Liver (tissue), 3 donors: ENCODE measurements at regions not wholly inside any gene's neighbourhood (a gene's known extent, or its start where the extent isn't known, plus 50 kb on each side); places are given as distances from the start of the nearest gene placed in this dataset.

ENCODE experiments used
- HNF4A ChIP-seq, 2 donors: conservative IDR thresholded peaks; 2 replicates each; pipeline ENCODE4 v1.6.1; 2016; ENCODE audit warnings: antibody characterized with exemption in 2 of 2, mild to moderate bottlenecking in 2 of 2
- JUND ChIP-seq, 2 donors: IDR thresholded peaks; 2 replicates each; pipeline ENCODE4 v1.6.1; 2016; ENCODE audit warnings: antibody characterized with exemption in 2 of 2
- RAD21 ChIP-seq, 2 donors: IDR thresholded peaks; 2 replicates each; pipeline ENCODE4 v1.6.1; 2016; ENCODE audit warnings: antibody characterized with exemption in 2 of 2, mild to moderate bottlenecking in 2 of 2
- REST ChIP-seq: IDR thresholded peaks from 2 replicates; pipeline ENCODE4 v1.6.1; 2016; ENCODE audit warnings: antibody characterized with exemption, mild to moderate bottlenecking
- SP1 ChIP-seq: IDR thresholded peaks from 2 replicates; pipeline ENCODE4 v1.6.1; 2018; ENCODE audit warnings: antibody characterized with exemption, mild to moderate bottlenecking
- TAF1 ChIP-seq: conservative IDR thresholded peaks from 2 replicates; pipeline ENCODE4 v1.6.1; 2016; ENCODE audit warnings: antibody characterized with exemption, mild to moderate bottlenecking
- TF ChIP-seq, protein P1 (sequence below): IDR thresholded peaks from 2 replicates; pipeline ENCODE4 v1.6.1; 2016; ENCODE audit warnings: antibody characterized with exemption
- TF ChIP-seq, protein P2 (sequence below): fragments of 150-350 bp; IDR thresholded peaks from 2 replicates; pipeline ENCODE4 v1.5.1; 2017; ENCODE audit warnings: improper control_type of control experiment, low read depth, low read length; ENCODE audit not compliant: missing input control
- donor health status: healthy.
- donor health status: healthy.

- TF ChIP-seq, protein P1, sequence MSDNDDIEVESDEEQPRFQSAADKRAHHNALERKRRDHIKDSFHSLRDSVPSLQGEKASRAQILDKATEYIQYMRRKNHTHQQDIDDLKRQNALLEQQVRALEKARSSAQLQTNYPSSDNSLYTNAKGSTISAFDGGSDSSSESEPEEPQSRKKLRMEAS: no peak
- TF ChIP-seq, protein P2, sequence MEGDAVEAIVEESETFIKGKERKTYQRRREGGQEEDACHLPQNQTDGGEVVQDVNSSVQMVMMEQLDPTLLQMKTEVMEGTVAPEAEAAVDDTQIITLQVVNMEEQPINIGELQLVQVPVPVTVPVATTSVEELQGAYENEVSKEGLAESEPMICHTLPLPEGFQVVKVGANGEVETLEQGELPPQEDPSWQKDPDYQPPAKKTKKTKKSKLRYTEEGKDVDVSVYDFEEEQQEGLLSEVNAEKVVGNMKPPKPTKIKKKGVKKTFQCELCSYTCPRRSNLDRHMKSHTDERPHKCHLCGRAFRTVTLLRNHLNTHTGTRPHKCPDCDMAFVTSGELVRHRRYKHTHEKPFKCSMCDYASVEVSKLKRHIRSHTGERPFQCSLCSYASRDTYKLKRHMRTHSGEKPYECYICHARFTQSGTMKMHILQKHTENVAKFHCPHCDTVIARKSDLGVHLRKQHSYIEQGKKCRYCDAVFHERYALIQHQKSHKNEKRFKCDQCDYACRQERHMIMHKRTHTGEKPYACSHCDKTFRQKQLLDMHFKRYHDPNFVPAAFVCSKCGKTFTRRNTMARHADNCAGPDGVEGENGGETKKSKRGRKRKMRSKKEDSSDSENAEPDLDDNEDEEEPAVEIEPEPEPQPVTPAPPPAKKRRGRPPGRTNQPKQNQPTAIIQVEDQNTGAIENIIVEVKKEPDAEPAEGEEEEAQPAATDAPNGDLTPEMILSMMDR: no peak
- TF ChIP-seq JUND (IDR thresholded peaks at IDR 0.05) (no peak), SP1 (no peak), TAF1 (no peak), REST (no peak), HNF4A (conservative IDR thresholded peaks at IDR 0.05) (no peak), RAD21 (IDR thresholded peaks at IDR 0.05) (no peak)
Measured at GRCh38 chr9:103913899-103914298, 180.2 kb upstream of the SMC2 start.
